Natural killer cell (primary cell): ENCODE measurements at regions not wholly inside any gene's neighbourhood (a gene's known extent, or its start where the extent isn't known, plus 50 kb on each side); places are given as distances from the start of the nearest gene placed in this dataset.

Source experiments
- ATAC-seq, 3 donors: fragments of 150-1000 bp in 2 of 3; fragments of 200-7000 bp in 1 of 3; cut with Tn5 transposase; 1 replicate in 1 of 3; 2 replicates in 2 of 3; pipeline ENCODE4 v1.10.0; 2021; ENCODE audit warnings: mild to moderate bottlenecking in 2 of 3, moderate library complexity in 2 of 3
- DNase-seq, 2 donors: peaks; one replicate each; pipeline versions ENCODE4 v3.0.0 to v3.0.0-alpha.2; 2013 to 2021; ENCODE audit warnings: mixed read lengths in 1 of 2
- H3K27ac ChIP-seq: one replicate; pipeline ENCODE4 v1.5.1; 2013; ENCODE audit warnings: mild to moderate bottlenecking, low read length
- H3K27me3 ChIP-seq: one replicate; pipeline ENCODE4 v1.6.1; 2013; ENCODE audit warnings: low read length; ENCODE audit not compliant: control insufficient read depth, insufficient read depth
- H3K36me3 ChIP-seq: one replicate; pipeline ENCODE4 v1.6.1; 2013; ENCODE audit warnings: low read length; ENCODE audit not compliant: control insufficient read depth, insufficient read depth
- H3K4me1 ChIP-seq: one replicate; pipeline ENCODE4 v1.6.1; 2013; ENCODE audit warnings: low read length; ENCODE audit not compliant: control insufficient read depth, insufficient read depth
- H3K4me3 ChIP-seq: one replicate; pipeline ENCODE4 v1.5.1; 2013; ENCODE audit warnings: low read length
- H3K9me3 ChIP-seq: one replicate; pipeline ENCODE4 v1.6.1; 2013; ENCODE audit warnings: low read length; ENCODE audit not compliant: control insufficient read depth, insufficient read depth
- H3K27ac Mint-ChIP-seq, 2 donors: one replicate each; pipeline ENCODE4 v1.8.0; 2022; ENCODE audit warnings: mild to moderate bottlenecking in 2 of 2, mixed read lengths in 2 of 2, moderate library complexity in 1 of 2
- H3K27me3 Mint-ChIP-seq, 2 donors: one replicate each; pipeline ENCODE4 v1.8.0; 2022; ENCODE audit warnings: low read depth in 2 of 2, mixed read lengths in 2 of 2
- H3K36me3 Mint-ChIP-seq: one replicate; pipeline ENCODE4 v1.8.0; 2022; ENCODE audit warnings: mixed read lengths
- H3K4me1 Mint-ChIP-seq, 2 donors: one replicate each; pipeline ENCODE4 v1.8.0; 2022; ENCODE audit warnings: mixed read lengths in 2 of 2
- H3K4me3 Mint-ChIP-seq: one replicate; pipeline ENCODE4 v1.8.0; 2022; ENCODE audit warnings: mild to moderate bottlenecking, moderate library complexity, mixed read lengths
- H3K9me3 Mint-ChIP-seq, 2 donors: one replicate each; pipeline ENCODE4 v1.8.0; 2022; ENCODE audit warnings: mixed read lengths in 2 of 2
- WGBS: methylation state at CpG from one replicate; pipeline ENCODE4 v1.1.7; 2013; ENCODE audit warnings: missing lambda C conversion rate; ENCODE audit not compliant: insufficient coverage; 5-methylcytosine and 5-hydroxymethylcytosine counted together
- intact Hi-C: fragments of 100-400 bp; cut with micrococcal nuclease; formaldehyde crosslinking; loops from one replicate; pipeline ENCODE4 v1.14.2; 2022
- TF ChIP-seq, protein P1 (sequence below): fragments of 200-600 bp; IDR thresholded peaks from one replicate; pipeline ENCODE4 v1.8.0; 2022; ENCODE audit warnings: antibody characterized with exemption

DNA sequence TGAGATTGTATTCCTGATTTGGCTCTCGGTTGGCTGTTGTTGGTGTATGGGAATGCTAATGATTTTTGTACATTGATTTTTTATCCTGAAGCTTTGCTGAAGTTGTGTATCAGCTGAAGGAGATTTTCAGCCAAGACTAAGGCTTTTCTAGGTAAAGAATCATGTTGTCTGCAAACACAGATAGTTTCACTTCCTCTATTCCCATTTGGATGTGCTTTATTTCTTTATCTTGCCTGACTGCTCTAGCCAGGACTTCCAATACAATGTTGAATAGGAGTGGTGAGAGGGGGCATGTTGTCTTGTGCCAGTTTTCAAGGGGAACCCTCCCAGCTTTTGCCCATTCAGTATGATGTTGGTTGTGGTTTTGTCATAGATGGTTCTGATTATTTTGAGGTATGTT is 90.4 kb downstream of the CYP26B1 start:
- TF ChIP-seq, protein P1, sequence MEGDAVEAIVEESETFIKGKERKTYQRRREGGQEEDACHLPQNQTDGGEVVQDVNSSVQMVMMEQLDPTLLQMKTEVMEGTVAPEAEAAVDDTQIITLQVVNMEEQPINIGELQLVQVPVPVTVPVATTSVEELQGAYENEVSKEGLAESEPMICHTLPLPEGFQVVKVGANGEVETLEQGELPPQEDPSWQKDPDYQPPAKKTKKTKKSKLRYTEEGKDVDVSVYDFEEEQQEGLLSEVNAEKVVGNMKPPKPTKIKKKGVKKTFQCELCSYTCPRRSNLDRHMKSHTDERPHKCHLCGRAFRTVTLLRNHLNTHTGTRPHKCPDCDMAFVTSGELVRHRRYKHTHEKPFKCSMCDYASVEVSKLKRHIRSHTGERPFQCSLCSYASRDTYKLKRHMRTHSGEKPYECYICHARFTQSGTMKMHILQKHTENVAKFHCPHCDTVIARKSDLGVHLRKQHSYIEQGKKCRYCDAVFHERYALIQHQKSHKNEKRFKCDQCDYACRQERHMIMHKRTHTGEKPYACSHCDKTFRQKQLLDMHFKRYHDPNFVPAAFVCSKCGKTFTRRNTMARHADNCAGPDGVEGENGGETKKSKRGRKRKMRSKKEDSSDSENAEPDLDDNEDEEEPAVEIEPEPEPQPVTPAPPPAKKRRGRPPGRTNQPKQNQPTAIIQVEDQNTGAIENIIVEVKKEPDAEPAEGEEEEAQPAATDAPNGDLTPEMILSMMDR: no peak
- H3K27me3 Mint-ChIP-seq: no peaks in the 10 kb centered on the region

GRCh38 chr2:72051971-72052505 is 95.6 kb downstream of the CYP26B1 start:
- Mint-ChIP-seq H3K36me3 (no peaks in the 10 kb centered on the region), H3K4me3 (no peak overlapping the region), H3K9me3 (peaks cover 2 to 7% of the 10 kb centered on the region in 2 donors), H3K27me3 (no peaks in the 10 kb centered on the region), H3K27ac (no peak overlapping the region), H3K4me1 (no peaks in the 10 kb centered on the region)
- Histone ChIP-seq H3K27me3 (no peaks in the 10 kb centered on the region), H3K4me3 (no peak overlapping the region), H3K27ac (no peak overlapping the region), H3K4me1 (no peaks in the 10 kb centered on the region), H3K9me3 (no peaks in the 10 kb centered on the region), H3K36me3 (no peaks in the 10 kb centered on the region)
- 92% methylated on average over 2 of the region's 4 CpGs for WGBS
- intact Hi-C loops: no loop called here
- DNase-seq (no peak), ATAC-seq (no peak)
- TF ChIP-seq, protein P1: no peak

More for the DNA sequence above, 90.4 kb downstream of the CYP26B1 start:
- Histone ChIP-seq H3K27ac (no peak overlapping the region), H3K4me1 (no peaks in the 10 kb centered on the region), H3K27me3 (no peaks in the 10 kb centered on the region), H3K9me3 (no peaks in the 10 kb centered on the region), H3K4me3 (no peak overlapping the region), H3K36me3 (no peaks in the 10 kb centered on the region)
- H3K4me1 Mint-ChIP-seq: no peaks in the 10 kb centered on the region
- H3K4me3 Mint-ChIP-seq: no peak overlapping the region
- ATAC-seq (no peak), DNase-seq (no peak)
- no peaks in the 10 kb centered on the region for H3K36me3 Mint-ChIP-seq
- H3K27ac Mint-ChIP-seq: no peak overlapping the region
- peaks cover 0 to 2% of the 10 kb centered on the region in 2 donors for H3K9me3 Mint-ChIP-seq
- WGBS: 71% methylated on average over 1 of the region's 1 CpG
- intact Hi-C loops: no loop called here

DNA sequence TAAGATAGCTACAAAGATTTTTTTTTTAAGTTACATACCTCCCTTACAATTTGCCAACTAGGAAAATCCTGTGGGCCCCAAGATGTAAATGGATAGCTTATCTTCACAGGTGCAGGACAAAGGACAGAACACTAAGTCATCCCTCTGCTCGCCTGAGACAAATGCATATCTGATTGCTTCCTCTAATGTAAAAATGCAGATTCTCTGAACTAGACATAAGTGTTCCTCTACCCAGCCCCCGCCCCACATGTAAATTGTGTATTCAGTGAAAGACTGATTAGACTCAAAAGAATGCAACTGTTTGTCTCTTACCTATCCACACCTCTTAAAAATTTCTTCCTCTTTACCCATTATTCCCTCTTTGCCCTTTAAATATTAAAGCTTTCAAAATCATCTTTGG is 96.5 kb downstream of the CYP26B1 start:
- Mint-ChIP-seq H3K27me3 (no peaks in the 10 kb centered on the region), H3K27ac (no peak overlapping the region), H3K9me3 (peaks cover 4 to 7% of the 10 kb centered on the region in 2 donors), H3K4me1 (no peaks in the 10 kb centered on the region), H3K36me3 (peaks cover 7% of the 10 kb centered on the region), H3K4me3 (no peak overlapping the region)
- Histone ChIP-seq H3K4me1 (no peaks in the 10 kb centered on the region), H3K9me3 (no peaks in the 10 kb centered on the region), H3K27ac (no peak overlapping the region), H3K36me3 (no peaks in the 10 kb centered on the region), H3K4me3 (no peak overlapping the region), H3K27me3 (no peaks in the 10 kb centered on the region)
- WGBS: 89% methylated on average over 2 of the region's 2 CpGs
- TF ChIP-seq, protein P1: no peak
- intact Hi-C loops: no loop called here
- ATAC-seq: no peak
- DNase-seq: no peak

DNA sequence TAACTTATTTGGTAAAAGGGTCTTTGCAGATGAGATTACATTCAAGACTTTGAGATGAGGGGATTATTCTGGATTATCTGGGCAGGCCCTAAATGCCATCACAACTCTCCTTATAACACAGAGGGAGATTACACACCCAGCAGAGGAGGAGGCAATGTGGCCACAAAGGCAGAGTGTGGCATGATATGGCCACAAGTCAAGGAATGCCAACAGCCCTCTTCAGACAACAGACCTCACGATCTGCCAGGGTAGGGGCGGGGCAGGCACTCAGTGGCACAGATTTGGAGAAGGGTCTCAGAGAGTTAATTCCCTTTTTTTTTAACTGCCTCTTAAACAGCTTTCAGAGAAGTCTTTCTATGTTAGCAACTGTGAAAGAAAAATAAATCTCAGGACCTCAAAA is 96.9 kb downstream of the CYP26B1 start:
- Histone ChIP-seq H3K36me3 (no peaks in the 10 kb centered on the region), H3K27me3 (no peaks in the 10 kb centered on the region), H3K4me3 (no peak overlapping the region), H3K4me1 (no peaks in the 10 kb centered on the region), H3K27ac (no peak overlapping the region), H3K9me3 (no peaks in the 10 kb centered on the region)
- Mint-ChIP-seq H3K9me3 (peaks cover 4 to 7% of the 10 kb centered on the region in 2 donors), H3K36me3 (peaks cover 8% of the 10 kb centered on the region), H3K27ac (no peak overlapping the region), H3K27me3 (no peaks in the 10 kb centered on the region), H3K4me1 (no peaks in the 10 kb centered on the region), H3K4me3 (no peak overlapping the region)
- WGBS: 87% methylated on average over 2 of the region's 2 CpGs
- intact Hi-C loops: no loop called here
- TF ChIP-seq, protein P1: no peak
- no peak for ATAC-seq
- DNase-seq: no peak
